DOHH2 (cell line): ENCODE measurements at regions not wholly inside any gene's neighbourhood (a gene's known extent, or its start where the extent isn't known, plus 50 kb on each side); places are given as distances from the start of the nearest gene placed in this dataset.

Source experiments
- H3F3A ChIP-seq: fragments of 200-600 bp; sonication (generic), shearing (Covaris generic); 2 replicates; pipeline ENCODE4 v1.6.0; 2016; ENCODE audit warnings: antibody characterized with exemption, mild to moderate bottlenecking; ENCODE audit not compliant: control insufficient read depth, insufficient read depth
- H3K27ac ChIP-seq: fragments of 200-600 bp; sonication (generic); 2 replicates; pipeline ENCODE4 v1.5.1; 2014; ENCODE audit warnings: low read depth, mild to moderate bottlenecking, low read length, moderate library complexity
- H3K27me3 ChIP-seq: fragments of 200-600 bp; sonication (generic); 2 replicates; pipeline ENCODE4 v1.6.1; 2014; ENCODE audit warnings: mild to moderate bottlenecking, low read length, mixed read lengths; ENCODE audit not compliant: control insufficient read depth
- H3K36me3 ChIP-seq: fragments of 200-600 bp; sonication (generic); 2 replicates; pipeline ENCODE4 v1.6.1; 2014; ENCODE audit warnings: mild to moderate bottlenecking, low read length, moderate library complexity, mixed read lengths; ENCODE audit not compliant: control insufficient read depth
- H3K4me1 ChIP-seq: fragments of 200-600 bp; sonication (generic); 2 replicates; pipeline ENCODE4 v1.6.1; 2014; ENCODE audit warnings: mild to moderate bottlenecking, low read length, mixed read lengths; ENCODE audit not compliant: control insufficient read depth
- H3K4me2 ChIP-seq: fragments of 200-600 bp; sonication (generic); 2 replicates; pipeline ENCODE4 v1.6.0; 2014; ENCODE audit warnings: mild to moderate bottlenecking, low read length, moderate library complexity
- H3K4me3 ChIP-seq: fragments of 200-600 bp; sonication (generic); 2 replicates; pipeline ENCODE4 v1.5.1; 2014; ENCODE audit warnings: mild to moderate bottlenecking, low read length, mixed read lengths
- H3K79me2 ChIP-seq: fragments of 200-600 bp; sonication (generic); 2 replicates; pipeline ENCODE4 v1.6.1; 2014; ENCODE audit warnings: mild to moderate bottlenecking, low read length, mixed read lengths; ENCODE audit not compliant: control insufficient read depth
- H3K9me2 ChIP-seq: fragments of 200-600 bp; sonication (generic); replicated peaks from 2 replicates; pipeline ENCODE4 v1.6.1; 2014; ENCODE audit warnings: mild to moderate bottlenecking, low read length, mixed read lengths; ENCODE audit not compliant: control insufficient read depth
- H3K9me3 ChIP-seq: fragments of 200-600 bp; sonication (generic); 2 replicates; pipeline ENCODE4 v1.6.1; 2014; ENCODE audit warnings: antibody characterized with exemption, low read length, mixed read lengths; ENCODE audit not compliant: control insufficient read depth, insufficient read depth
- H4K20me1 ChIP-seq: fragments of 200-600 bp; sonication (generic); 2 replicates; pipeline ENCODE4 v1.6.0; 2014; ENCODE audit warnings: low read depth, mild to moderate bottlenecking, antibody characterized with exemption, low read length, moderate library complexity; ENCODE audit not compliant: control insufficient read depth, insufficient read depth
- CTCF ChIP-seq: fragments of 200-600 bp; sonication (generic); IDR thresholded peaks from one replicate; pipeline ENCODE4 v1.5.1; 2014; ENCODE audit warnings: antibody characterized with exemption, mild to moderate bottlenecking, low read depth, low read length; ENCODE audit not compliant: poor library complexity, severe bottlenecking
- EZH2phosphoT487 ChIP-seq: fragments of 200-600 bp; sonication (generic); IDR thresholded peaks from 2 replicates; pipeline ENCODE4 v1.6.1; 2017; ENCODE audit warnings: borderline replicate concordance, mild to moderate bottlenecking, antibody characterized with exemption, low read length, moderate library complexity, mixed read lengths

- Histone ChIP-seq H3K4me3 (no peak overlapping the region), H3F3A (no peaks in the 10 kb centered on the region), H3K79me2 (no peaks in the 10 kb centered on the region), H3K27me3 (no peaks in the 10 kb centered on the region), H3K36me3 (peaks cover 5% of the 10 kb centered on the region), H3K4me1 (no peaks in the 10 kb centered on the region), H4K20me1 (no peaks in the 10 kb centered on the region), H3K9me2 (no peaks in the 10 kb centered on the region), H3K4me2 (no peak overlapping the region), H3K27ac (no peak overlapping the region), H3K9me3 (no peaks in the 10 kb centered on the region)
- TF ChIP-seq CTCF (no peak), EZH2phosphoT487 (no peak)
Observed at GRCh38 chr7:142248-142941, 50.0 kb upstream of the FAM20C start.
